Frontal cortex (tissue), 3 donors: ENCODE measurements at regions not wholly inside any gene's neighbourhood (a gene's known extent, or its start where the extent isn't known, plus 50 kb on each side); places are given as distances from the start of the nearest gene placed in this dataset.
"Not testable (repeated sequence)": the region's sequence is repeated elsewhere in the genome, so short reads cannot be mapped to it uniquely, and the experiment has no call there.

ENCODE experiments used
- DNase-seq, 2 donors: peaks; one replicate each; pipeline ENCODE4 v3.0.0; 2012; ENCODE audit warnings: low spot score in 2 of 2
- FAIRE-seq: peaks from 2 replicates; lab custom pipeline; 2012; peaks lifted over from hg19 to GRCh38; lab: Jason Lieb, UNC
- donor health status: control.
- donor health status: control.
- donor health status: control.

GRCh38 chr9:38269775-38270174 is 122.7 kb upstream of the ALDH1B1 start:
- FAIRE-seq (no peak), DNase-seq (no peak)

GRCh38 chr9:38263532-38263931 is 129.0 kb upstream of the ALDH1B1 start:
- FAIRE-seq (no peak), DNase-seq (no peak)

GRCh38 chr9:38259519-38260218 is 132.8 kb upstream of the ALDH1B1 start:
- FAIRE-seq (no peak), DNase-seq (no peak)

GRCh38 chr9:38259056-38259455 is 133.4 kb upstream of the ALDH1B1 start:
- FAIRE-seq: no peak
- no peak for DNase-seq

GRCh38 chr9:38257626-38258215 is 134.8 kb upstream of the ALDH1B1 start:
- no peak for DNase-seq
- FAIRE-seq: no peak

- no peak for FAIRE-seq
- DNase-seq: no peak
Measured at GRCh38 chr9:38256461-38256860, 136.0 kb upstream of the ALDH1B1 start.

- DNase-seq (no peak), FAIRE-seq (no peak)
Measured at GRCh38 chr9:38255599-38255998, 136.9 kb upstream of the ALDH1B1 start.

DNA sequence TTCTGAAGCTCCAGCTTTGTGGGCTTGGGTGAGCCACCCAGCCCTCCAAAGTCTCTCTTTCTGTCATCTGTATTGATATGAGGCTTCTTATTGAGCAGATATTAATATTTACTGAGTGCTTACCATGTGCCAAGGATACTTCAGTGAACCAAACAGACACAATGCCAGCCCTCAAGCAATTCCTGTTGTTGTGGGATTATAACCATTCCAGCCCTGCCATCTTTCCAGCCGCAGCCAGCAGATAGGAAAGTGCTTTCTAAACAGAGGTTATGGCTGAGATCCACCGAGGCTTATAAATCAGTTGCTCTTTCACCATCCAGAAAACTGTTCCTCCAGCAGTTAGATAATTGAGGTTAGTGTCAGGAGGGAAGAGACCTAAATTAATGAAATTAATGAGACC is 137.7 kb upstream of the ALDH1B1 start:
- DNase-seq (no peak), FAIRE-seq (no peak)

- FAIRE-seq: no peak
Measured at GRCh38 chr9:38254151-38254550, 138.4 kb upstream of the ALDH1B1 start.

DNA sequence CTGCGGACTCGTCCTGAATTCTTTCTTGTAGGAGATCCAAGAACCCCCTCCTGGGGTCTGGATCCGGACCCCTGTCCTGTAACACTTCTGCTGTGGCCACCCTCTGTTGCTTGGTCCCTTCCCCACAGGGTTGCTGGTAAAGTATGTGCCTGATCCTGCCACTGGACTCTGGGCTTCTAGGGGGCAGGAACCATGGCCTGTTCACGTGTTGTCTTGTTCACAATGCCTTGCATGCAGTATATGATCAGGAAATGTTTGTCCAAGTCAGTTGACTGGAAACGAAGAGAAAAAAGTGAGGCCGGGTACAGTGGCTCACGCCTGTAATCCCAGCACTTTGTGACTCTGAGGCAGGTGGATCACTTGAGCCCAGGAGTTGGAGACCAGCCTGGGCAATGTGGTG is 139.3 kb upstream of the ALDH1B1 start:
- FAIRE-seq: no peak

More at GRCh38 chr9:38254151-38254550, 138.4 kb upstream of the ALDH1B1 start:
- DNase-seq: no peak

DNA sequence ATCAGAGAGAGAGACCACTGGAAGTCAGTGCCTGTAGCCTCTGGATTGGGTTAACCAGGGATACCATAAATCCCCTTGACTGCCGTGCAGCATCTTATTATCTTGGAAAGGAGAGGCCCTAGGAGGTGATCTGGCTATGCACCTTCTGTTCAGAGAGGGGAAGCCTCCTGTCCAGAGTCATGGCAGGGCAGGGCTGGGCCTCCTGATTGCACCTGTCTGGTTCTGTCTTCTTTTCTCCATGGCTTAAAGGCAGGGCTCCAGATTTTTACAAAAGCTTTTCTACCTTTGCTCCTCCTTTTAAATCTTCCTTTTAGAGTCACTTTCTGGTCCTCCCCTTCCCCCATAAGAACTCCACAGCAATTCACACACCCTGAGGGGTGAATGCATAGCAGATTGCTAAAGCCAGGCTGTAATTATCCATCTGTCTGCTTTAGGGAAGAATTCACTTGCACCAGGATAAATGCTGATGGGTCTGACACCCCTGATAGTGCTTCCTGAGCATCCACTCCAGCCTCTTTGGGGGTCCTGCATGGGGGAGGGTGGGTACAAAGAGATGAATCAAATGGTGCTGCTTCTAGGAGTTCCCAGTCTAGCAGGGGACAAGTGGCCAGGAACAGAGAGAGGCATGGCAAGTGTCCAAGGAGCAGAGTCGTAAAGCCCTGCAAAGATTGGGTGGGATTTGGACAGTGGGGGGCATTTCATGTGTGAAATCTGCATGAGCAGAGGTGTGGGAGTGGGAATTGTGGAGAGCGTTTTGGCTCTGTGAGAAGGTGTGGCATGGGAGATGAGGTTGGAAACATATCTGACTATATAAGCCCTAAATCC is 141.3 kb upstream of the ALDH1B1 start:
- FAIRE-seq: no peak
- no peak for DNase-seq

More for the DNA sequence above, 139.3 kb upstream of the ALDH1B1 start:
- DNase-seq: no peak

DNA sequence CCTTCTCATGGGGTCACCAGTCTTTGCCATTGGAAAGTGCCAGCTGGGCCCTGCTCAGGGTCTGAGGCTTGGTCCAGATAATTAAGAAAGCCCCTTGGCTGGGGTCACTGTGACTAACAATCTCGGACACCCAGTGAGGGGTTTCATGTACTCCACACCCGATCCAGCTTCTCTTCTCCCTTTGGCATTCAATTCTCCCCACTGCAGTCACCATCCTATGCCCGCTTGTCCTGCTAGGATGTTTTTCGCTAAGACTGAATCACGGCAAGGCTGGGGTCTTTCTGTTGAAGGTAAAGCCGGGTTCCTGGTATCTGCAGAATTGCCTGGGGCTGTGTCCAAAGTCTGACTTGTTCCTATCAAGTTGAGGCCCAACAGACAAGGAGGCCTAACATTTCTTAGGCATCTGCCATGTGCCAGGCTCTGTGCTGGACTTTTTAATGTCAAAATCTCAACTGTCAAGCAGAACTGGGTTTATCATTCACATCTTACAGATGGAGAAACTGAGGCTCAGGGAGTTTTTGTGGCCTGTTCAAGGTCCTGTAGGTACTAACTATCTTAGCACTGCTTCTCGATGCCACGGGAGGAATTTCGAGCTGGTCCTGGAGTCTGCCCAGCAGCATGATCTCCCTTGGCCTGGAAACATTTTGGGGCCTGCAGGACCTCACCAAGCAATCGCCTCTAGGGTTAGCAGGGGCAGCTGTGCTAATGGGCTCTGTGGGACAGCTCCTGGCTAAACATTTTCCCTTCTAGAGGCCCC is 142.0 kb upstream of the ALDH1B1 start:
- DNase-seq (no peak), FAIRE-seq (no peak)

- FAIRE-seq: no peak
- DNase-seq: no peak
Measured at GRCh38 chr9:38249587-38250210, 142.8 kb upstream of the ALDH1B1 start.

- no peak for DNase-seq
- FAIRE-seq: no peak
Measured at GRCh38 chr9:38249049-38249448, 143.5 kb upstream of the ALDH1B1 start.

DNA sequence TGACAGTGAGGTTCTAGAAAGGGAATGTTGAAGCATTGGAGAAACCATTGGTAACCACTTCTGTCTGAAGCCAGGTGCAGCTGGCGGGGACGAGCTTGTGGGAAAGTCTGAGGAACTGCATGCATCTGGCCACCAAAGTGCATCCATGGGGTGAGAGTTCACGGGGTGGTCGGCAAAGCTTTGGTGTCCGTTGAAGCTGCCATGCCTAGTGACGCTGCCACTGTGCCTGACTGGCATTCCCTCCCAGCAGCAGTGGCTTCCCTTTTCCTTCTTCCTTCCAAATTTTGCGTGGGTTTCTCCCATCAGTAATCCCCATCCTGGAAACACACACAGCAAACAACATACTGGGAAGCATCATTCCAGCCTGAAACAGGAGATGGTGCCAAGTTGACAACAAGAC is 145.7 kb upstream of the ALDH1B1 start:
- DNase-seq: no peak
- no peak for FAIRE-seq

GRCh38 chr9:38244971-38245370 is 147.5 kb upstream of the ALDH1B1 start:
- FAIRE-seq (no peak), DNase-seq (no peak)

DNA sequence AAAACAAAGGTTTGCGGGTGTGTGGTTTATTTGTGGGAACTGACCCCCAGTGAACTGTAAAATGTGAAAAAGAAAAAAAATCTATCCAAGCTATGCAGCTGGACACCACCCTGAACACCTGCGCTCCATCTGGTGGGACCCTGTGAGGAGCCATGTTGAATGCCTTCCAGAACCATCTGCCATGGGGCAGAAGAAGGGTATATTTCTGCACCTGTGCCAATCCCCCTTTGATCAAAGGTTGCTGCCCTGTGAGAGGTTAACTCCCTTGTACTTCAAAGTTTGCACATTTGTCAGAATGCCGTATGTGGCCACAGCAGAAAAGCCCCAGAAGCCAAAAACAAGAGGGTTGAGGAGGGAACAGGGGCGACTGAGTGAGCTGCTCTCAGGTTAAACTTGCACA is 148.5 kb upstream of the ALDH1B1 start:
- DNase-seq (no peak), FAIRE-seq (no peak)

DNA sequence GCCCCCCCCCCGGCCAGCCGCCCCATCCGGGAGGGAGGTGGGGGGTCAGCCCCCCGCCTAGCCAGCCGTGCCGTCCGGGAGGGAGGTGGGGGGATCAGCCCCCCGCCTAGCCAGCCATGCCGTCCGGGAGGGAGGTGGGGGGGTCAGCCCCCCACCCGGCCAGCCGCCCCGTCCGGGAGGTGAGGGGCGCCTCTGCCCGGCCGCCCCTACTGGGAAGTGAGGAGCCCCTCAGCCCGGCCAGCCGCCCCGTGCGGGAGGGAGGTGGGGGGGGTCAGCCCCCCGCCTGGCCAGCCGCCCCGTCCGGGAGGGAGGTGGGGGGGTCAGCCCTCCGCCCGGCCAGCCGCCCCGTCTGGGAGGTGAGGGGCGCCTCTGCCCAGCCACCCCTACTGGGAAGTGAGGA is 150.4 kb upstream of the ALDH1B1 start:
- FAIRE-seq, DNase-seq: not testable (repeated sequence)

DNA sequence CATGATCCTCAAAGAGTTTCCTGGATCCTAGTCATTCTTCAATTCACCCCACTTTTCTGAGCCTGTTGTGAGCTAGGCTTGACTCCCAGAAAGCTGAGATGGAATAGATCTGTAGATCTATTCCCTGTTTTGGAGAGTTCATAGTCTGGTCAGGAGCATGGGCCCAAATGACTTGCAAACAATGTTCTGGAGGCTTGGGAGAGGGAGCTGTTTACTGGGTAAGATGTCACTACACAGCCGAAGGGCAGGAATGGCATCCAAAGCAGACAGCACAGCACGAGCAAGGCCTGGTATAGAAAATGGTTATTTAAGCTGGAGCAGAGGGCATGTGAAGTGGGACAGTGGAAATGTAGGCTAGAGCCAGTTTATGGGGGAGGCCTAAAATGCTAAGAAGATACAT is 152.5 kb upstream of the ALDH1B1 start:
- no peak for DNase-seq
- no peak for FAIRE-seq

- FAIRE-seq (no peak), DNase-seq (no peak)
Measured at GRCh38 chr9:38235244-38235643, 157.3 kb upstream of the ALDH1B1 start.
